DOHH2 (cell line): ENCODE measurements at regions not wholly inside any gene's neighbourhood (a gene's known extent, or its start where the extent isn't known, plus 50 kb on each side); places are given as distances from the start of the nearest gene placed in this dataset.

Source experiments
- H3F3A ChIP-seq: fragments of 200-600 bp; sonication (generic), shearing (Covaris generic); 2 replicates; pipeline ENCODE4 v1.6.0; 2016; ENCODE audit warnings: antibody characterized with exemption, mild to moderate bottlenecking; ENCODE audit not compliant: control insufficient read depth, insufficient read depth
- H3K27ac ChIP-seq: fragments of 200-600 bp; sonication (generic); 2 replicates; pipeline ENCODE4 v1.5.1; 2014; ENCODE audit warnings: low read depth, mild to moderate bottlenecking, low read length, moderate library complexity
- H3K27me3 ChIP-seq: fragments of 200-600 bp; sonication (generic); 2 replicates; pipeline ENCODE4 v1.6.1; 2014; ENCODE audit warnings: mild to moderate bottlenecking, low read length, mixed read lengths; ENCODE audit not compliant: control insufficient read depth
- H3K36me3 ChIP-seq: fragments of 200-600 bp; sonication (generic); 2 replicates; pipeline ENCODE4 v1.6.1; 2014; ENCODE audit warnings: mild to moderate bottlenecking, low read length, moderate library complexity, mixed read lengths; ENCODE audit not compliant: control insufficient read depth
- H3K4me1 ChIP-seq: fragments of 200-600 bp; sonication (generic); 2 replicates; pipeline ENCODE4 v1.6.1; 2014; ENCODE audit warnings: mild to moderate bottlenecking, low read length, mixed read lengths; ENCODE audit not compliant: control insufficient read depth
- H3K4me2 ChIP-seq: fragments of 200-600 bp; sonication (generic); 2 replicates; pipeline ENCODE4 v1.6.0; 2014; ENCODE audit warnings: mild to moderate bottlenecking, low read length, moderate library complexity
- H3K4me3 ChIP-seq: fragments of 200-600 bp; sonication (generic); 2 replicates; pipeline ENCODE4 v1.5.1; 2014; ENCODE audit warnings: mild to moderate bottlenecking, low read length, mixed read lengths
- H3K79me2 ChIP-seq: fragments of 200-600 bp; sonication (generic); 2 replicates; pipeline ENCODE4 v1.6.1; 2014; ENCODE audit warnings: mild to moderate bottlenecking, low read length, mixed read lengths; ENCODE audit not compliant: control insufficient read depth
- H3K9me2 ChIP-seq: fragments of 200-600 bp; sonication (generic); replicated peaks from 2 replicates; pipeline ENCODE4 v1.6.1; 2014; ENCODE audit warnings: mild to moderate bottlenecking, low read length, mixed read lengths; ENCODE audit not compliant: control insufficient read depth
- H3K9me3 ChIP-seq: fragments of 200-600 bp; sonication (generic); 2 replicates; pipeline ENCODE4 v1.6.1; 2014; ENCODE audit warnings: antibody characterized with exemption, low read length, mixed read lengths; ENCODE audit not compliant: control insufficient read depth, insufficient read depth
- H4K20me1 ChIP-seq: fragments of 200-600 bp; sonication (generic); 2 replicates; pipeline ENCODE4 v1.6.0; 2014; ENCODE audit warnings: low read depth, mild to moderate bottlenecking, antibody characterized with exemption, low read length, moderate library complexity; ENCODE audit not compliant: control insufficient read depth, insufficient read depth
- EZH2phosphoT487 ChIP-seq: fragments of 200-600 bp; sonication (generic); IDR thresholded peaks from 2 replicates; pipeline ENCODE4 v1.6.1; 2017; ENCODE audit warnings: borderline replicate concordance, mild to moderate bottlenecking, antibody characterized with exemption, low read length, moderate library complexity, mixed read lengths
- TF ChIP-seq, protein P1 (sequence below): fragments of 200-600 bp; sonication (generic); IDR thresholded peaks from one replicate; pipeline ENCODE4 v1.5.1; 2014; ENCODE audit warnings: antibody characterized with exemption, mild to moderate bottlenecking, low read depth, low read length; ENCODE audit not compliant: poor library complexity, severe bottlenecking

DNA sequence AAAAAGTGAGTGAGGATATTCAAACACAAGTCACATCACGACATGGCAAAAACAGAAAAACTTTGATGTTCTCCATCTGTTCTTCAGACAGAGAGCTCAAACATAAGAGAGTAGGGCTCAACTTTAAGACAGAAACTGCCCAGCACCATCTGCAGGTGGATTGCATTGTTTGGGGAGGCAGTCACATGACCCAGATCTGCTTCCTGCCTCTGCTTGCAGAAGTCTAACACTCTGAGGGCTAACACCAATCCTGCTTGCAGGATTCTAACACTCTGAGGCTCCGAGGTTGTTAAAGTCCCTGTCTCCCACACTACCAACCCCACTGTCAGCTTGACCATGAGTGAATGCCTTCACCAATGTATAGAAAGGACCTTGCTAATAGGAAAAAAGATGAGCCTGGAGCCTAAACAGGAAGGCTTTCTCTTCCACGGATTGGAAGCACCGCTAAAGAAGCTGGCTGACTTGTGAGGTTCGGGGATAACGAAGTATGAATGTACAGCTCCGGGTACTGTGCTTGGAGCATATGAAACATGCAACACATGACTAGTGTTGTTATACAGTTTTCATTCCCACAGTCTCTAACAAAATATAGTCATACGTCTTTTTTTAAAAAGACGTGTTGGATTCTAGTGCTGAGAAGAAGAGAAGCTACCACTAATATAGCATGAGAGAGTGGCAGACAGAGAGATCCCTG is 176.6 kb upstream of the CREB1 start:
- Histone ChIP-seq H3K36me3 (no peaks in the 10 kb centered on the region), H3F3A (no peaks in the 10 kb centered on the region), H3K4me1 (no peaks in the 10 kb centered on the region), H4K20me1 (no peaks in the 10 kb centered on the region), H3K27me3 (peaks cover 6% of the 10 kb centered on the region), H3K79me2 (no peaks in the 10 kb centered on the region), H3K27ac (no peak overlapping the region), H3K9me3 (no peaks in the 10 kb centered on the region), H3K4me2 (no peak overlapping the region), H3K4me3 (no peak overlapping the region), H3K9me2 (no peaks in the 10 kb centered on the region)
- TF ChIP-seq, protein P1, sequence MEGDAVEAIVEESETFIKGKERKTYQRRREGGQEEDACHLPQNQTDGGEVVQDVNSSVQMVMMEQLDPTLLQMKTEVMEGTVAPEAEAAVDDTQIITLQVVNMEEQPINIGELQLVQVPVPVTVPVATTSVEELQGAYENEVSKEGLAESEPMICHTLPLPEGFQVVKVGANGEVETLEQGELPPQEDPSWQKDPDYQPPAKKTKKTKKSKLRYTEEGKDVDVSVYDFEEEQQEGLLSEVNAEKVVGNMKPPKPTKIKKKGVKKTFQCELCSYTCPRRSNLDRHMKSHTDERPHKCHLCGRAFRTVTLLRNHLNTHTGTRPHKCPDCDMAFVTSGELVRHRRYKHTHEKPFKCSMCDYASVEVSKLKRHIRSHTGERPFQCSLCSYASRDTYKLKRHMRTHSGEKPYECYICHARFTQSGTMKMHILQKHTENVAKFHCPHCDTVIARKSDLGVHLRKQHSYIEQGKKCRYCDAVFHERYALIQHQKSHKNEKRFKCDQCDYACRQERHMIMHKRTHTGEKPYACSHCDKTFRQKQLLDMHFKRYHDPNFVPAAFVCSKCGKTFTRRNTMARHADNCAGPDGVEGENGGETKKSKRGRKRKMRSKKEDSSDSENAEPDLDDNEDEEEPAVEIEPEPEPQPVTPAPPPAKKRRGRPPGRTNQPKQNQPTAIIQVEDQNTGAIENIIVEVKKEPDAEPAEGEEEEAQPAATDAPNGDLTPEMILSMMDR: no peak
- TF ChIP-seq EZH2phosphoT487: no peak

GRCh38 chr2:207353836-207354235 is 175.9 kb upstream of the CREB1 start:
- Histone ChIP-seq H3K9me2 (no peaks in the 10 kb centered on the region), H3F3A (no peaks in the 10 kb centered on the region), H3K4me2 (no peak overlapping the region), H3K27ac (no peak overlapping the region), H3K79me2 (no peaks in the 10 kb centered on the region), H3K4me1 (no peaks in the 10 kb centered on the region), H3K36me3 (no peaks in the 10 kb centered on the region), H3K27me3 (peaks cover 6% of the 10 kb centered on the region), H4K20me1 (no peaks in the 10 kb centered on the region), H3K9me3 (no peaks in the 10 kb centered on the region), H3K4me3 (no peak overlapping the region)
- no peak for TF ChIP-seq EZH2phosphoT487
- TF ChIP-seq, protein P1: no peak

DNA sequence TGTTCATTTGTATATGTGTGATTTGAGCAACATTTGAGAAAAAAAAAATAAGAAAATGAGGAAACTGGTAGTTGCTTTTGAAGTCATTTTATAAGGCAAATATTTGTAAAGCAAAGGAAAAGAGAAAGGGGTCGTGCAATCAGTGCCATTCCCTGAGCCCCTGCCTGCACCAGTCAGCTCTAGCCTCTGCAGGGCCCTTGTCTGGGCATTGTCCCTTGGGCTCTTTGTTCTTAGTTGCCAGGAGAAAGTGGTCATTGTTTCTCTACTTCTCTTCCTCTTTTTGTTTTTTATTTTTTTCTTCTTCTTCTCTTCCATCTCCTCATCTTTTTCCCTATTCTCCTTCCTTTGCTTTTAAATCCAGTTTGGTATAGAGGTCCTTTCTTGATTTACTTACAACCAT is 175.3 kb upstream of the CREB1 start:
- Histone ChIP-seq H3F3A (no peaks in the 10 kb centered on the region), H4K20me1 (no peaks in the 10 kb centered on the region), H3K9me3 (no peaks in the 10 kb centered on the region), H3K4me1 (no peaks in the 10 kb centered on the region), H3K36me3 (no peaks in the 10 kb centered on the region), H3K4me3 (no peak overlapping the region), H3K27ac (no peak overlapping the region), H3K27me3 (peaks cover 6% of the 10 kb centered on the region), H3K79me2 (no peaks in the 10 kb centered on the region), H3K4me2 (no peak overlapping the region), H3K9me2 (no peaks in the 10 kb centered on the region)
- TF ChIP-seq EZH2phosphoT487: no peak
- TF ChIP-seq, protein P1: no peak
